ENCODE measurements at regions not wholly inside any gene's neighbourhood (a gene's known extent, or its start where the extent isn't known, plus 50 kb on each side); places are given as distances from the start of the nearest gene placed in this dataset.

DNA sequence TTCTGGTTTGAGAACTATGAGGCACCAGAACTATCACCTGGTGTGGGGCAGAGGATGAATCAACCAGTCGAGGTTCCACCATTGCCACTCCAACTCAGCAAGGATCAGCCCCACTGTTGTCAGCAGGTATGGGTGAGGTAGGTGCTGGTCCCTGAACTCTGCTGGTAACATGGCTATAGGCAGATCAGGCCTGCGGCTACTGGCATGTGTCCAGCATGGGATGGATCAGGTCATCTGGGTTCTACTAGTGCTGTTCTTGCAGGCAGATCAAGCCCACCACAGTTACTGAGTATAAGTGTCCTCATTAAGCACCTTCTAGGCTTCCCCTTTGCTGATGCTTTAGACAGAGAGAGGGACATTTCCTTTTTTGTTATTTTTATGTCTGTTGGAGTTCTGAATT, 71.7 kb downstream of the GABRA6 start:
- Histone ChIP-seq H3K27ac (ENCODE audit: low read depth, low read length, poor library complexity, severe bottlenecking) (no peak overlapping the region), H3K36me3 (ENCODE audit: insufficient read depth, low read length) (no peaks in the 10 kb centered on the region), H3K4me1 (ENCODE audit: insufficient read depth, low read length, poor library complexity, severe bottlenecking) (no peaks in the 10 kb centered on the region), H2AFZ (ENCODE audit: low read length) (no peak overlapping the region), H3K4me3 (ENCODE audit: low read depth, low read length, poor library complexity, severe bottlenecking) (no peak overlapping the region), H3K4me2 (ENCODE audit: low read length) (no peak overlapping the region), H4K20me1 (ENCODE audit: insufficient read depth, low read length) (no peaks in the 10 kb centered on the region), H3K9me3 (ENCODE audit: low read length) (no peaks in the 10 kb centered on the region), H3K9me2 (ENCODE audit: insufficient read depth, low read length) (no peaks in the 10 kb centered on the region), H3K79me2 (ENCODE audit: insufficient read depth, low read depth, low read length) (no peaks in the 10 kb centered on the region)
- ChIA-PET CTCF (ENCODE audit: unreplicated experiment) (no interaction called here), POLR2A (no interaction called here)
- no peak for DNase-seq (ENCODE audit: low spot score)
- TF ChIP-seq, protein P1, sequence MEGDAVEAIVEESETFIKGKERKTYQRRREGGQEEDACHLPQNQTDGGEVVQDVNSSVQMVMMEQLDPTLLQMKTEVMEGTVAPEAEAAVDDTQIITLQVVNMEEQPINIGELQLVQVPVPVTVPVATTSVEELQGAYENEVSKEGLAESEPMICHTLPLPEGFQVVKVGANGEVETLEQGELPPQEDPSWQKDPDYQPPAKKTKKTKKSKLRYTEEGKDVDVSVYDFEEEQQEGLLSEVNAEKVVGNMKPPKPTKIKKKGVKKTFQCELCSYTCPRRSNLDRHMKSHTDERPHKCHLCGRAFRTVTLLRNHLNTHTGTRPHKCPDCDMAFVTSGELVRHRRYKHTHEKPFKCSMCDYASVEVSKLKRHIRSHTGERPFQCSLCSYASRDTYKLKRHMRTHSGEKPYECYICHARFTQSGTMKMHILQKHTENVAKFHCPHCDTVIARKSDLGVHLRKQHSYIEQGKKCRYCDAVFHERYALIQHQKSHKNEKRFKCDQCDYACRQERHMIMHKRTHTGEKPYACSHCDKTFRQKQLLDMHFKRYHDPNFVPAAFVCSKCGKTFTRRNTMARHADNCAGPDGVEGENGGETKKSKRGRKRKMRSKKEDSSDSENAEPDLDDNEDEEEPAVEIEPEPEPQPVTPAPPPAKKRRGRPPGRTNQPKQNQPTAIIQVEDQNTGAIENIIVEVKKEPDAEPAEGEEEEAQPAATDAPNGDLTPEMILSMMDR (conservative IDR thresholded peaks at IDR 0.05; ENCODE audit: low read length), result no peak
- no peak for TF ChIP-seq EZH2phosphoT487 (IDR thresholded peaks at IDR 0.05; ENCODE audit: borderline replicate concordance, low read depth, low read length)
- intact Hi-C loops (cut with micrococcal nuclease; ENCODE audit: unreplicated experiment), result no loop called here
- no TSS peak for BruUV-seq (replicated peaks)

DNA sequence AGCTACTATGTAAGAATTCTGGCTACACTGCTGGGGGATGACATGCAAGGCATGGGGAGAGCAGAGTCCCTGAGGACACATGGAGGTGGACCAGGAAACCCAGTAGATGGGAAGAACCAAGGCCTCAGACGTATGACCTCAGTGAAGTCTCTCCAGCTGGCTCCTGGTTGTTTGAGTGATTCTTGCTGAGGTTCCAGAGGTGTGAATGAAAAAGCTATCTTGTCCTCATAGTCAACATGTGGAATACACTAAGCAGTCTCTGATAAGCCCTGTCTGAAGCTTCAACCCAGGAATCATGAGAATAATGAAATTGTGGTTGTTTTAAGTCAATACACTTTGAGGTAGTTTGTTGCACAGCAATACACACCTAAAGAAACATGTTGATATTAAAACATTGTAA, 78.0 kb downstream of the GABRA6 start:
- no peak overlapping the region for H2AFZ ChIP-seq (ENCODE audit: low read length)
- TF ChIP-seq, protein P1 (conservative IDR thresholded peaks at IDR 0.05; ENCODE audit: low read length), result no peak
- no peak for TF ChIP-seq EZH2phosphoT487 (IDR thresholded peaks at IDR 0.05; ENCODE audit: borderline replicate concordance, low read depth, low read length)
- intact Hi-C loops (cut with micrococcal nuclease; ENCODE audit: unreplicated experiment), result no loop called here
- ChIA-PET POLR2A (interaction anchor here (0.6 kb wide), 1 partner anchor 107 kb away, joined by 3 read pairs; no protein-coding TSS in a partner anchor), CTCF (ENCODE audit: unreplicated experiment) (no interaction called here)
- H3K9me2 ChIP-seq (ENCODE audit: insufficient read depth, low read length), result no peaks in the 10 kb centered on the region
- H3K27ac ChIP-seq (ENCODE audit: low read depth, low read length, poor library complexity, severe bottlenecking), result no peak overlapping the region
- no TSS peak for BruUV-seq (replicated peaks)
- no peaks in the 10 kb centered on the region for H3K4me1 ChIP-seq (ENCODE audit: insufficient read depth, low read length, poor library complexity, severe bottlenecking)
- no peaks in the 10 kb centered on the region for H3K36me3 ChIP-seq (ENCODE audit: insufficient read depth, low read length)
- no peak overlapping the region for H3K4me2 ChIP-seq (ENCODE audit: low read length)
- H4K20me1 ChIP-seq (ENCODE audit: insufficient read depth, low read length), result no peaks in the 10 kb centered on the region
- no peaks in the 10 kb centered on the region for H3K79me2 ChIP-seq (ENCODE audit: insufficient read depth, low read depth, low read length)
- H3K4me3 ChIP-seq (ENCODE audit: low read depth, low read length, poor library complexity, severe bottlenecking), result no peak overlapping the region
- no peak for DNase-seq (ENCODE audit: low spot score)
- no peaks in the 10 kb centered on the region for H3K9me3 ChIP-seq (ENCODE audit: low read length)

DNA sequence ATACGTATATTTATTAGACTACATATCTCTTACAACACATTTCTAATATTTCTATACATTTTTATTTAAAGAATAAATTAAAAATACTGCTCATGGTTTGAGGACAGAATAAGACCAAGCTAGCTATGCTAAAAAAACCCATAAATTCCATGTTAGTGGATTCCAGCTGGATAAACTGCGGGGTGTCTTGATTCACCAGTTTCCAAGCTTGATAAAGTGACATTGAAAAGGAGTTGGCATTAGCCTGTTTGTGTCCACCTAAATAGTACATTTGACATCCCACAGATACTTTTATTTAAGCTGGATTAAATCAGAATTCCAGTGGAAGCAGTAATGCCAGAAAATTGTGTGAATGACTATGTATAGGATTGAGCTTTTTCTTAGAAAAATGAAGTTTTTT, 80.1 kb downstream of the GABRA6 start:
- H3K9me2 ChIP-seq (ENCODE audit: insufficient read depth, low read length), result no peaks in the 10 kb centered on the region
- TF ChIP-seq EZH2phosphoT487 (IDR thresholded peaks at IDR 0.05; ENCODE audit: borderline replicate concordance, low read depth, low read length), result no peak
- TF ChIP-seq, protein P1 (conservative IDR thresholded peaks at IDR 0.05; ENCODE audit: low read length), result no peak
- ChIA-PET CTCF (ENCODE audit: unreplicated experiment) (no interaction called here), POLR2A (no interaction called here)
- no peak overlapping the region for H3K4me2 ChIP-seq (ENCODE audit: low read length)
- no peak overlapping the region for H2AFZ ChIP-seq (ENCODE audit: low read length)
- H4K20me1 ChIP-seq (ENCODE audit: insufficient read depth, low read length), result no peaks in the 10 kb centered on the region
- no peak overlapping the region for H3K27ac ChIP-seq (ENCODE audit: low read depth, low read length, poor library complexity, severe bottlenecking)
- intact Hi-C loops (cut with micrococcal nuclease; ENCODE audit: unreplicated experiment), result no loop called here
- BruUV-seq (replicated peaks), result no TSS peak
- H3K36me3 ChIP-seq (ENCODE audit: insufficient read depth, low read length), result no peaks in the 10 kb centered on the region
- H3K79me2 ChIP-seq (ENCODE audit: insufficient read depth, low read depth, low read length), result no peaks in the 10 kb centered on the region
- DNase-seq (ENCODE audit: low spot score), result no peak
- no peak overlapping the region for H3K4me3 ChIP-seq (ENCODE audit: low read depth, low read length, poor library complexity, severe bottlenecking)
- no peaks in the 10 kb centered on the region for H3K9me3 ChIP-seq (ENCODE audit: low read length)
- no peaks in the 10 kb centered on the region for H3K4me1 ChIP-seq (ENCODE audit: insufficient read depth, low read length, poor library complexity, severe bottlenecking)
